ENCODE measurements at regions not wholly inside any gene's neighbourhood (a gene's known extent, or its start where the extent isn't known, plus 50 kb on each side); places are given as distances from the start of the nearest gene placed in this dataset.

DNA sequence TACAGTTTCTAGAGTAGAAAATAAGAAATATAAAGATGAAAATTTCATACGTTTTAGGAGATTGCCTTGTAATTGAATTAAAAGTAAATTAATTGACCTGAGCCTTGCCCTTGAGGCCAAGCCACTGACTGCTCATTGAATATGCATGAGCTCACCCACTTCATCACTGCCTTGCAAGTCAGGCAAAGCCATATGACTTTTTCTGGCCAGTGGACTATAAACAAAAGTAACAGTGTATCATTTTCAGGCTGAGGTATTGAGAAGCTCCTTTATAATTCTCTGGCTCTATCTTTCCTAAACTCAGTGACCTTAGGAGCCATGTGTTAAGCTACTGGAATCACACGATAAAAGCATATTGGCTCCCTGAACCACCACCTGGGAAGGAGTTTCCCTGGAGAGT is 369.3 kb downstream of the NUAK1 start:
- no peak overlapping the region for H3K27ac Mint-ChIP-seq
- ChIA-PET CTCF (no interaction called here), POLR2A (no interaction called here)
- intact Hi-C loops (cut with micrococcal nuclease) = no loop called here
- ATAC-seq (ENCODE audit: low read depth) = no peak
- H3K4me1 Mint-ChIP-seq = peaks cover 8% of the 10 kb centered on the region
- H3K9me3 Mint-ChIP-seq = no peaks in the 10 kb centered on the region
- DNase-seq = no peak
- no peaks in the 10 kb centered on the region for H3K36me3 Mint-ChIP-seq (ENCODE audit: low read depth)
- H3K27me3 Mint-ChIP-seq = peaks cover 2% of the 10 kb centered on the region
- no peak overlapping the region for H3K4me3 Mint-ChIP-seq
- TF ChIP-seq, protein P1, sequence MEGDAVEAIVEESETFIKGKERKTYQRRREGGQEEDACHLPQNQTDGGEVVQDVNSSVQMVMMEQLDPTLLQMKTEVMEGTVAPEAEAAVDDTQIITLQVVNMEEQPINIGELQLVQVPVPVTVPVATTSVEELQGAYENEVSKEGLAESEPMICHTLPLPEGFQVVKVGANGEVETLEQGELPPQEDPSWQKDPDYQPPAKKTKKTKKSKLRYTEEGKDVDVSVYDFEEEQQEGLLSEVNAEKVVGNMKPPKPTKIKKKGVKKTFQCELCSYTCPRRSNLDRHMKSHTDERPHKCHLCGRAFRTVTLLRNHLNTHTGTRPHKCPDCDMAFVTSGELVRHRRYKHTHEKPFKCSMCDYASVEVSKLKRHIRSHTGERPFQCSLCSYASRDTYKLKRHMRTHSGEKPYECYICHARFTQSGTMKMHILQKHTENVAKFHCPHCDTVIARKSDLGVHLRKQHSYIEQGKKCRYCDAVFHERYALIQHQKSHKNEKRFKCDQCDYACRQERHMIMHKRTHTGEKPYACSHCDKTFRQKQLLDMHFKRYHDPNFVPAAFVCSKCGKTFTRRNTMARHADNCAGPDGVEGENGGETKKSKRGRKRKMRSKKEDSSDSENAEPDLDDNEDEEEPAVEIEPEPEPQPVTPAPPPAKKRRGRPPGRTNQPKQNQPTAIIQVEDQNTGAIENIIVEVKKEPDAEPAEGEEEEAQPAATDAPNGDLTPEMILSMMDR (IDR thresholded peaks at IDR 0.05) = no peak

DNA sequence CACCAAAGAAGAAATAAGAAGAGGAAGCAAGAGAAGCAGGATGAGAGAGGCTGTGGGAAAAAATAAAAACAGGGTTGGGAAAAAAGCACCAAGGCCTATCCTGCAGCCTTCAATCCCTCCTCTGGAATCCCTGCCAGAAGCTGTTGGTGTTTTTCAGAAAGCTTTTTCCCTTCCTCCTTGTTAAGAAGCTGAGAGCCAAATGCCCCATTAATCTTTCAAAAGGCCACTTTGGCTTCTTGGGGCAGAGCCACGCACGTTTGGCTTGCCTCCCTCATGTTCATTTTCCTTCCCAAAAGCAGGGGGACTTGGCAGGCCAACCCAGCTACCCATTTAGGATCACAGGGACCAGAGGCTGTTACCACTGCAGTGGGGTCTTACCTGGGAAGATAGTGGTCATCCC is 365.3 kb downstream of the NUAK1 start:
- Mint-ChIP-seq H3K36me3 (ENCODE audit: low read depth) (no peaks in the 10 kb centered on the region), H3K4me1 (no peaks in the 10 kb centered on the region), H3K27ac (no peak overlapping the region), H3K27me3 (peaks cover 2% of the 10 kb centered on the region), H3K9me3 (no peaks in the 10 kb centered on the region), H3K4me3 (no peak overlapping the region)
- ChIA-PET POLR2A (no interaction called here), CTCF (no interaction called here)
- intact Hi-C loops (cut with micrococcal nuclease) = no loop called here
- TF ChIP-seq, protein P1 (IDR thresholded peaks at IDR 0.05) = no peak
- DNase-seq = no peak
- ATAC-seq (ENCODE audit: low read depth) = no peak

GRCh38 chr12:105774037-105774436 is 364.7 kb downstream of the NUAK1 start:
- Mint-ChIP-seq H3K27me3 (peaks cover under 1% of the 10 kb centered on the region), H3K27ac (no peak overlapping the region), H3K9me3 (no peaks in the 10 kb centered on the region), H3K4me3 (no peak overlapping the region), H3K4me1 (no peaks in the 10 kb centered on the region), H3K36me3 (ENCODE audit: low read depth) (no peaks in the 10 kb centered on the region)
- DNase-seq = no peak
- TF ChIP-seq, protein P1 (IDR thresholded peaks at IDR 0.05) = no peak
- no peak for ATAC-seq (ENCODE audit: low read depth)
- intact Hi-C loops (cut with micrococcal nuclease) = no loop called here
- ChIA-PET CTCF (no interaction called here), POLR2A (no interaction called here)

DNA sequence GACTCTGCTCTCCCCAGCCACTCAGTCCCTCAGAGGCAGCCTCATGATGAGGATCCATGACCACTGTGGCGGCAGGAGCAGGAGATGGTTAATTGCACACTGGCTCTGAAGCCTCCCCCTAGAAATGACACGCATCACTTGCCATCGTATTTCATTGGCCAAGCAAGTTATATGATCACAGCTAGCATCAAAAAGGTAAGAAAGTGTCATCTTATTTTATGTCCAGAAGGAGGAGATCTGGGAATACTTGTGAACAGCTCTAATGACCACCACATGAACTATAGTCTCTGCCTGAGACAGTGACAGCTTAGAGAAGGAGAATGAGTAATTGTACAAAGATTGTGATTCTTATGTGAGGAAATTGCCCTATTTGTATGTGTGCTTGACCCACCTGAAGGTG is 363.4 kb downstream of the NUAK1 start:
- intact Hi-C loops (cut with micrococcal nuclease) = no loop called here
- Mint-ChIP-seq H3K9me3 (no peaks in the 10 kb centered on the region), H3K36me3 (ENCODE audit: low read depth) (no peaks in the 10 kb centered on the region), H3K27me3 (no peaks in the 10 kb centered on the region), H3K4me1 (no peaks in the 10 kb centered on the region), H3K27ac (no peak overlapping the region), H3K4me3 (no peak overlapping the region)
- no peak for DNase-seq
- TF ChIP-seq, protein P1 (IDR thresholded peaks at IDR 0.05) = no peak
- ChIA-PET POLR2A (no interaction called here), CTCF (no interaction called here)
- no peak for ATAC-seq (ENCODE audit: low read depth)

- intact Hi-C loops (cut with micrococcal nuclease) = no loop called here
- CTCF ChIA-PET = no interaction called here
- peak overlapping the region; percentile 35 for H3K27ac Mint-ChIP-seq
- peak; percentile 40 for ATAC-seq (ENCODE audit: low read depth)
- no peaks in the 10 kb centered on the region for H3K36me3 Mint-ChIP-seq (ENCODE audit: low read depth)
- H3K4me3 Mint-ChIP-seq = no peak overlapping the region
- H3K9me3 Mint-ChIP-seq = no peaks in the 10 kb centered on the region
- peaks cover 17% of the 10 kb centered on the region for H3K4me1 Mint-ChIP-seq
- POLR2A ChIA-PET = interaction anchor here (0.6 kb wide), 1 partner anchor 1375 kb away, joined by 3 read pairs; no protein-coding TSS in a partner anchor
- TF ChIP-seq, protein P1 (IDR thresholded peaks at IDR 0.05) = no peak
- no peak for DNase-seq
- H3K27me3 Mint-ChIP-seq = peaks cover 4% of the 10 kb centered on the region
Measured at GRCh38 chr12:105783983-105784947, 354.5 kb downstream of the NUAK1 start.
